ENCODE measurements at regions not wholly inside any gene's neighbourhood (a gene's known extent, or its start where the extent isn't known, plus 50 kb on each side); places are given as distances from the start of the nearest gene placed in this dataset.

DNA sequence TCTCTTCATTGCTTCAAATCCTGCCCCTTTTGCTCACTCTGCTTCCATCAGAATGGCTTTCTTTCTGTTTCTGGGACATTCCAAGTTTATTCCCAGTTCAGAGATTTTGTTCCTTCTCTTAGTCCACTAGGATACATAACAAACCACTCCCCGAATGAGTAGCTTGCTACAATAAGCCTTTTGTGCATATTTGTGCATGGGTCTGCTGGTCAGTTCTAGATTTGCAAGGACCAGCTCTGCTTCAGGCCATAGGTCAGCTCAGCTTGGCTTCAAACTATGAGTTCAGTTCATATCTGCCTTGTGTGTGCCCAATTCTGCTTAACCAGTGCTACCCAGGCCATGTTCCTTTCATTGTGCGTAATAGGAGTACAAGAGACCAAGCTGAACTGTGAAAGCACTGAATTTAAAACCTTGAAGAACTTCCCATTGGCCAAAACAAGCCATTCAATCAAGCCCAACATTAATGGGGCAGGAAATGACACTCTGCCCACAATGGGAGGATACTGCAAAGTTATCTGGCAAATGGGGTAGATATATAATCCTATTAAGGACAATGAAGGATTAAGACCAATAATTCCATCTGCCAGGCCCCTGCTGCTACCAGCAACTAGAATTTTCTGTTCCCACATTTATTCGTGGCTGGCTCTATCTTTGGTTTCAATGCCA, 328.8 kb downstream of the PRELID2 start:
- DNase-seq (ENCODE audit: low read depth, low spot score) (no peak), ATAC-seq (no peak)
- intact Hi-C loops (cut with micrococcal nuclease; ENCODE audit: unreplicated experiment) (no loop called here), in situ Hi-C loops (cut with HindIII; ENCODE audit: low pct_unique_long_range_greater_than_20kb, low sequenced_read_pairs) (no loop called here)
- TF ChIP-seq POLR2AphosphoS5 (IDR thresholded peaks at IDR 0.05; ENCODE audit: low read depth, low read length) (no peak), SIN3A (IDR thresholded peaks at IDR 0.05; ENCODE audit: borderline replicate concordance, insufficient read depth, low read depth, low read length) (no peak), TCF7L2 (IDR thresholded peaks at IDR 0.05; ENCODE audit: low read depth, low read length) (no peak)
- TF ChIP-seq, protein P1, sequence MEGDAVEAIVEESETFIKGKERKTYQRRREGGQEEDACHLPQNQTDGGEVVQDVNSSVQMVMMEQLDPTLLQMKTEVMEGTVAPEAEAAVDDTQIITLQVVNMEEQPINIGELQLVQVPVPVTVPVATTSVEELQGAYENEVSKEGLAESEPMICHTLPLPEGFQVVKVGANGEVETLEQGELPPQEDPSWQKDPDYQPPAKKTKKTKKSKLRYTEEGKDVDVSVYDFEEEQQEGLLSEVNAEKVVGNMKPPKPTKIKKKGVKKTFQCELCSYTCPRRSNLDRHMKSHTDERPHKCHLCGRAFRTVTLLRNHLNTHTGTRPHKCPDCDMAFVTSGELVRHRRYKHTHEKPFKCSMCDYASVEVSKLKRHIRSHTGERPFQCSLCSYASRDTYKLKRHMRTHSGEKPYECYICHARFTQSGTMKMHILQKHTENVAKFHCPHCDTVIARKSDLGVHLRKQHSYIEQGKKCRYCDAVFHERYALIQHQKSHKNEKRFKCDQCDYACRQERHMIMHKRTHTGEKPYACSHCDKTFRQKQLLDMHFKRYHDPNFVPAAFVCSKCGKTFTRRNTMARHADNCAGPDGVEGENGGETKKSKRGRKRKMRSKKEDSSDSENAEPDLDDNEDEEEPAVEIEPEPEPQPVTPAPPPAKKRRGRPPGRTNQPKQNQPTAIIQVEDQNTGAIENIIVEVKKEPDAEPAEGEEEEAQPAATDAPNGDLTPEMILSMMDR (IDR thresholded peaks at IDR 0.05): no peak
- TF ChIP-seq, protein P2, sequence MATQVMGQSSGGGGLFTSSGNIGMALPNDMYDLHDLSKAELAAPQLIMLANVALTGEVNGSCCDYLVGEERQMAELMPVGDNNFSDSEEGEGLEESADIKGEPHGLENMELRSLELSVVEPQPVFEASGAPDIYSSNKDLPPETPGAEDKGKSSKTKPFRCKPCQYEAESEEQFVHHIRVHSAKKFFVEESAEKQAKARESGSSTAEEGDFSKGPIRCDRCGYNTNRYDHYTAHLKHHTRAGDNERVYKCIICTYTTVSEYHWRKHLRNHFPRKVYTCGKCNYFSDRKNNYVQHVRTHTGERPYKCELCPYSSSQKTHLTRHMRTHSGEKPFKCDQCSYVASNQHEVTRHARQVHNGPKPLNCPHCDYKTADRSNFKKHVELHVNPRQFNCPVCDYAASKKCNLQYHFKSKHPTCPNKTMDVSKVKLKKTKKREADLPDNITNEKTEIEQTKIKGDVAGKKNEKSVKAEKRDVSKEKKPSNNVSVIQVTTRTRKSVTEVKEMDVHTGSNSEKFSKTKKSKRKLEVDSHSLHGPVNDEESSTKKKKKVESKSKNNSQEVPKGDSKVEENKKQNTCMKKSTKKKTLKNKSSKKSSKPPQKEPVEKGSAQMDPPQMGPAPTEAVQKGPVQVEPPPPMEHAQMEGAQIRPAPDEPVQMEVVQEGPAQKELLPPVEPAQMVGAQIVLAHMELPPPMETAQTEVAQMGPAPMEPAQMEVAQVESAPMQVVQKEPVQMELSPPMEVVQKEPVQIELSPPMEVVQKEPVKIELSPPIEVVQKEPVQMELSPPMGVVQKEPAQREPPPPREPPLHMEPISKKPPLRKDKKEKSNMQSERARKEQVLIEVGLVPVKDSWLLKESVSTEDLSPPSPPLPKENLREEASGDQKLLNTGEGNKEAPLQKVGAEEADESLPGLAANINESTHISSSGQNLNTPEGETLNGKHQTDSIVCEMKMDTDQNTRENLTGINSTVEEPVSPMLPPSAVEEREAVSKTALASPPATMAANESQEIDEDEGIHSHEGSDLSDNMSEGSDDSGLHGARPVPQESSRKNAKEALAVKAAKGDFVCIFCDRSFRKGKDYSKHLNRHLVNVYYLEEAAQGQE (IDR thresholded peaks at IDR 0.05; ENCODE audit: insufficient read depth in 1 of 2, low read depth in 2 of 2, low read length in 1 of 2): no peak
- H3K9me3 ChIP-seq (ENCODE audit: control insufficient read depth, insufficient read depth, low read depth, low read length): no peaks in the 10 kb centered on the region
- no peaks in the 10 kb centered on the region for H3K27me3 ChIP-seq (ENCODE audit: control insufficient read depth, insufficient read depth, low read length)
- H3K4me3 ChIP-seq (ENCODE audit: low read depth in 2 of 2, low read length in 2 of 2): no peak overlapping the region
- POLR2A ChIA-PET: no interaction called here
- no peaks in the 10 kb centered on the region for H3K36me3 ChIP-seq (ENCODE audit: control insufficient read depth, insufficient read depth, low read length)
- H3K4me1 ChIP-seq (ENCODE audit: control insufficient read depth, insufficient read depth, low read length): no peaks in the 10 kb centered on the region
- BruUV-seq (replicated peaks): no TSS peak
- no peak overlapping the region for H3K27ac ChIP-seq (ENCODE audit: low read length)
- CTCF ChIA-PET: no interaction called here

DNA sequence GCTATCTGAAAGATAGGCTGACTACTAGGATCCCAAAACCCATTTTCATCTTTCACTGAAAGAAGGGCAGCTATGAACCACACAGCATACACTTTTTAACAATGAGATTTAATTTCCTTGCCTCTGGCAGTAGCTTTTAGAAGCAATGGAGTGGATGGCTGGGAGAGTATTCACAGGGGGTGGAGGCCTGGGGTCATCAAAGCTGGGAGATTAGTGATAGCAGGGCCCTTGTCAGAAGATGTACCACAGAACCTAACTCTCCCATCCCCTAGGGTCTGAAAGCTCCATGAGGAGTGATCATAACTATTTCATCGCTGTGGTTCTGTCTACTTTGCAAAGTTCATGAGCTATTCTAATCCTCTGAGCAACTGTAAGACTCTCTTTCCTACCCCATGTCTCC, 332.2 kb downstream of the PRELID2 start:
- in situ Hi-C loops (cut with HindIII; ENCODE audit: low pct_unique_long_range_greater_than_20kb, low sequenced_read_pairs): no loop called here
- CTCF ChIA-PET: no interaction called here

More for the DNA sequence above, 332.2 kb downstream of the PRELID2 start:
- DNase-seq (ENCODE audit: low read depth, low spot score) (no peak), ATAC-seq (no peak)
- no peak for TF ChIP-seq SIN3A (IDR thresholded peaks at IDR 0.05; ENCODE audit: borderline replicate concordance, insufficient read depth, low read depth, low read length)
- TF ChIP-seq, protein P2 (IDR thresholded peaks at IDR 0.05; ENCODE audit: insufficient read depth in 1 of 2, low read depth in 2 of 2, low read length in 1 of 2): no peak
- Histone ChIP-seq H3K4me3 (ENCODE audit: low read depth in 2 of 2, low read length in 2 of 2) (no peak overlapping the region), H3K36me3 (ENCODE audit: control insufficient read depth, insufficient read depth, low read length) (no peaks in the 10 kb centered on the region), H3K4me1 (ENCODE audit: control insufficient read depth, insufficient read depth, low read length) (no peaks in the 10 kb centered on the region), H3K27me3 (ENCODE audit: control insufficient read depth, insufficient read depth, low read length) (no peaks in the 10 kb centered on the region), H3K27ac (ENCODE audit: low read length) (no peak overlapping the region), H3K9me3 (ENCODE audit: control insufficient read depth, insufficient read depth, low read depth, low read length) (no peaks in the 10 kb centered on the region)
- BruUV-seq (replicated peaks): no TSS peak
- POLR2A ChIA-PET: no interaction called here
- intact Hi-C loops (cut with micrococcal nuclease; ENCODE audit: unreplicated experiment): no loop called here
